PC-9 (cell line): ENCODE measurements at regions not wholly inside any gene's neighbourhood (a gene's known extent, or its start where the extent isn't known, plus 50 kb on each side); places are given as distances from the start of the nearest gene placed in this dataset.

ENCODE experiments used
- BruUV-seq: library from RNA; stranded (reverse); fragments of 400-500 nt; replicated peaks from 2 replicates; lab custom pipeline; 2021; lab: Mats Ljungman, UMichigan
- CTCF ChIA-PET: fragments of 300-600 bp; sonication (Branson Sonifier 250); formaldehyde crosslinking; loops from one replicate; lab custom pipeline; 2022; ENCODE audit warnings: antibody characterized with exemption; lab: Charles Lee
- POLR2A ChIA-PET: fragments of 300-600 bp; sonication (Branson Sonifier 250); formaldehyde crosslinking; loops from one replicate; lab custom pipeline; 2022; ENCODE audit warnings: antibody characterized with exemption; ENCODE audit not compliant: unreplicated experiment; lab: Charles Lee
- DNase-seq, 2 experiments: peaks; one replicate each; pipeline versions ENCODE4 v3.0.0 to v3.0.0-alpha.2; 2015 to 2022; ENCODE audit warnings: mixed read lengths in 1 of 2
- H2AFZ ChIP-seq: fragments of 200-600 bp; sonication (generic); 2 replicates; pipeline ENCODE4 v1.8.1; 2017; ENCODE audit warnings: antibody characterized with exemption
- H3F3A ChIP-seq: fragments of 200-600 bp; sonication (generic); 2 replicates; pipeline ENCODE4 v1.8.1; 2017; ENCODE audit warnings: antibody characterized with exemption, mild to moderate bottlenecking, low read depth; ENCODE audit not compliant: insufficient read depth
- H3K27ac ChIP-seq: fragments of 200-600 bp; sonication (generic); 2 replicates; pipeline ENCODE4 v1.6.1; 2016; ENCODE audit warnings: mixed run types
- H3K27me3 ChIP-seq: fragments of 200-600 bp; sonication (generic); 2 replicates; pipeline ENCODE4 v1.6.1; 2016; ENCODE audit warnings: low read depth, mixed run types; ENCODE audit not compliant: insufficient read depth
- H3K36me3 ChIP-seq: fragments of 200-600 bp; sonication (generic); 2 replicates; pipeline ENCODE4 v1.6.1; 2016; ENCODE audit warnings: low read depth, mixed run types
- H3K4me1 ChIP-seq: fragments of 200-600 bp; sonication (generic); replicated peaks from 2 replicates; pipeline ENCODE4 v1.6.1; 2016; ENCODE audit warnings: mixed run types; ENCODE audit not compliant: insufficient read depth
- H3K4me2 ChIP-seq: fragments of 200-600 bp; sonication (generic); 2 replicates; pipeline ENCODE4 v1.6.1; 2017; ENCODE audit warnings: mixed run types
- H3K4me3 ChIP-seq: fragments of 200-600 bp; sonication (generic); 2 replicates; pipeline ENCODE4 v1.6.1; 2016; ENCODE audit warnings: mixed run types
- H3K79me2 ChIP-seq: fragments of 200-600 bp; sonication (generic); 2 replicates; pipeline ENCODE4 v1.6.1; 2017; ENCODE audit warnings: low read depth, mixed run types
- H3K9me2 ChIP-seq: fragments of 200-600 bp; sonication (generic); 2 replicates; pipeline ENCODE4 v1.8.1; 2017; ENCODE audit warnings: mild to moderate bottlenecking; ENCODE audit not compliant: insufficient read depth
- H3K9me3 ChIP-seq: fragments of 200-600 bp; sonication (generic); 2 replicates; pipeline ENCODE4 v1.8.1; 2016; ENCODE audit warnings: low read depth; ENCODE audit not compliant: insufficient read depth
- H4K20me1 ChIP-seq: fragments of 200-600 bp; sonication (generic); 2 replicates; pipeline ENCODE4 v1.8.1; 2017; ENCODE audit not compliant: insufficient read depth
- EZH2 ChIP-seq: fragments of 200-600 bp; sonication (generic); IDR thresholded peaks from 2 replicates; pipeline ENCODE4 v1.8.0; 2017; ENCODE audit warnings: antibody characterized with exemption, low read depth
- intact Hi-C: fragments of 100-400 bp; cut with micrococcal nuclease; formaldehyde crosslinking; loops from one replicate; pipeline ENCODE4 v1.10.0; 2022; ENCODE audit not compliant: unreplicated experiment
- TF ChIP-seq, protein P1 (sequence below): fragments of 200-600 bp; sonication (generic); conservative IDR thresholded peaks from 2 replicates; pipeline ENCODE4 v1.6.1; 2017; ENCODE audit warnings: mixed run types, antibody characterized with exemption, mild to moderate bottlenecking, moderate library complexity

DNA sequence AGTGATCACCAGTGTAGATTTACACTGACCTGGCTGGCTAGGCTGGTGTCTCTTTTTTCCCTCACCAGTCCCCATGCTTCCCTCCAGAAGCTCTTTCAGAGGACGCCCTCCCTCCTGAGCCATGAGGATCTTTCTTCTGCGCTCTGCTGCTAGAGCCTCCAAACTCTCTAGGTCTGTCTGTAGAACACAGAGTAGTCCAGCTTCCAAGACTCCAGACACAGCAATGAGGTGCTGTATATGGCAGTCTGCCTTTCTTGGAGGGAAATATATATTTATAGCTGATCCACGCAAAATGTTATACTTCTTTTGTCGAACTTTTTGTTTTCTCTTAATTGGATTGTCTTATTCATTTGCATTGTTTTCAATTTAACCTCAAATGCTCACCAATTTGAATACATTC is 1121.8 kb downstream of the ROBO2 start:
- intact Hi-C loops = no loop called here
- Histone ChIP-seq H4K20me1 (peaks cover 4% of the 10 kb centered on the region; the same call in 1 of the 2 replicates), H2AFZ (no peak overlapping the region), H3K4me1 (no peaks in the 10 kb centered on the region), H3K9me3 (no peaks in the 10 kb centered on the region), H3K79me2 (no peaks in the 10 kb centered on the region), H3K27ac (no peak overlapping the region), H3K27me3 (no peaks in the 10 kb centered on the region), H3K4me2 (no peak overlapping the region), H3K36me3 (no peaks in the 10 kb centered on the region), H3F3A (no peaks in the 10 kb centered on the region), H3K4me3 (no peak overlapping the region), H3K9me2 (no peaks in the 10 kb centered on the region)
- ChIA-PET POLR2A (no interaction called here), CTCF (no interaction called here)
- TF ChIP-seq EZH2 = no peak
- TF ChIP-seq, protein P1, sequence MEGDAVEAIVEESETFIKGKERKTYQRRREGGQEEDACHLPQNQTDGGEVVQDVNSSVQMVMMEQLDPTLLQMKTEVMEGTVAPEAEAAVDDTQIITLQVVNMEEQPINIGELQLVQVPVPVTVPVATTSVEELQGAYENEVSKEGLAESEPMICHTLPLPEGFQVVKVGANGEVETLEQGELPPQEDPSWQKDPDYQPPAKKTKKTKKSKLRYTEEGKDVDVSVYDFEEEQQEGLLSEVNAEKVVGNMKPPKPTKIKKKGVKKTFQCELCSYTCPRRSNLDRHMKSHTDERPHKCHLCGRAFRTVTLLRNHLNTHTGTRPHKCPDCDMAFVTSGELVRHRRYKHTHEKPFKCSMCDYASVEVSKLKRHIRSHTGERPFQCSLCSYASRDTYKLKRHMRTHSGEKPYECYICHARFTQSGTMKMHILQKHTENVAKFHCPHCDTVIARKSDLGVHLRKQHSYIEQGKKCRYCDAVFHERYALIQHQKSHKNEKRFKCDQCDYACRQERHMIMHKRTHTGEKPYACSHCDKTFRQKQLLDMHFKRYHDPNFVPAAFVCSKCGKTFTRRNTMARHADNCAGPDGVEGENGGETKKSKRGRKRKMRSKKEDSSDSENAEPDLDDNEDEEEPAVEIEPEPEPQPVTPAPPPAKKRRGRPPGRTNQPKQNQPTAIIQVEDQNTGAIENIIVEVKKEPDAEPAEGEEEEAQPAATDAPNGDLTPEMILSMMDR = no peak
- no TSS peak for BruUV-seq
- no peak for DNase-seq

DNA sequence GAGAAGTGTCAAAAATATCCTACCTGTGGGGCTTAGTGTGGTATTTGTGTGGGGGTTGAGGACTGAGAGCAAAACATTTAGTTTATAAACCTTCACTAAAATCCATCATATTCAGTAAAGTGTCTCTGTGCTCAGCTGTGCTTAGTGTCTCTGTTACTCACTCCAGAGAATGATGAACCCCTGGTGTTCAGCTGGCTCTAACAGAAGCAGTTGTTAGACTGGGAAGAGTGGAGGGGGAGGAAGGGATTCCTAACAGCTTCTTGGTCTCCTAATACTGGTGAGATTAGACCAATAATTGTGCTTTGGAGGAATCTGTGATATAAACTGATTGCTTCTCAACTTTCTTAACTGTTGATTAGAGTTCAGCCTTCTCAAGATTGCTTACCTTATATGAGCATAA is 1123.5 kb downstream of the ROBO2 start:
- intact Hi-C loops = no loop called here
- CTCF ChIA-PET = no interaction called here
- POLR2A ChIA-PET = no interaction called here
- Histone ChIP-seq H4K20me1 (no peaks in the 10 kb centered on the region; the same call in 1 of the 2 replicates), H3K36me3 (no peaks in the 10 kb centered on the region), H3F3A (no peaks in the 10 kb centered on the region), H3K27me3 (no peaks in the 10 kb centered on the region), H3K27ac (no peak overlapping the region), H3K4me2 (no peak overlapping the region), H2AFZ (no peak overlapping the region), H3K4me3 (no peak overlapping the region), H3K4me1 (no peaks in the 10 kb centered on the region), H3K9me3 (no peaks in the 10 kb centered on the region), H3K79me2 (no peaks in the 10 kb centered on the region), H3K9me2 (no peaks in the 10 kb centered on the region)
- no TSS peak for BruUV-seq
- no peak for DNase-seq
- no peak for TF ChIP-seq EZH2
- TF ChIP-seq, protein P1 = no peak

DNA sequence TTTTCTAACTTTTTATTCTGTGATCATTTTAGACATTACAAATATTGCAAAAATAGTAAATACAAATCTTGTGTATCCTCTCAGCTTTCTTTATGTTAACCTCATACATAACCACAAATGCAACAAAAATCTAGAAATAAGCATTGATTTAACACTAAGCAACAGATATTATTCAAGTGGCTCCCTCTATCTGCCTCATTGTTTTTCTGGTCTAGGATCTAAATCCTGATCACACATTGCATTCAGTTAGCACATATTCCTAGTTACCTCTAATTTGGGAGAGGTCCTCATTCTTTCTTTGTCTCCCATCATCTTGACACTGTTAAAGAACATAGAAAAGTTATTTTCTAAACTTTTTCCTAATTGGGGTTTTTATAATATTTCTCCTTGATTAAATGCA is 1126.0 kb downstream of the ROBO2 start:
- Histone ChIP-seq H2AFZ (no peak overlapping the region), H3K27me3 (no peaks in the 10 kb centered on the region), H3K79me2 (no peaks in the 10 kb centered on the region), H3K9me2 (no peaks in the 10 kb centered on the region), H3K4me3 (no peak overlapping the region), H3K4me2 (no peak overlapping the region), H3K27ac (no peak overlapping the region), H3K9me3 (no peaks in the 10 kb centered on the region), H3F3A (no peaks in the 10 kb centered on the region), H3K36me3 (no peaks in the 10 kb centered on the region), H3K4me1 (no peaks in the 10 kb centered on the region), H4K20me1 (no peaks in the 10 kb centered on the region; the same call in 1 of the 2 replicates)
- CTCF ChIA-PET = no interaction called here
- intact Hi-C loops = no loop called here
- TF ChIP-seq, protein P1 = no peak; the same call in 1 of the 2 replicates
- no peak for TF ChIP-seq EZH2
- BruUV-seq = no TSS peak
- POLR2A ChIA-PET = no interaction called here
- no peak for DNase-seq
